Spleen (tissue), 11 donors: ENCODE measurements at regions not wholly inside any gene's neighbourhood (a gene's known extent, or its start where the extent isn't known, plus 50 kb on each side); places are given as distances from the start of the nearest gene placed in this dataset.

Source experiments
- DNase-seq: peaks from one replicate; pipeline ENCODE4 v3.0.0-alpha.2; 2020
- H3K27ac ChIP-seq, 8 donors: fragments of 200-600 bp; sonication (generic) in 7 of 8; 1 replicate in 4 of 8; 2 replicates in 4 of 8; pipeline versions ENCODE4 v1.5.0 to v1.8.0; 2016 to 2021; ENCODE audit warnings: inconsistent platforms in 4 of 8, mild to moderate bottlenecking in 4 of 8, moderate library complexity in 1 of 8
- H3K27me3 ChIP-seq, 7 donors: fragments of 200-600 bp; sonication (generic) in 6 of 7; replicated peaks in 1 of 7; 1 replicate in 4 of 7; 2 replicates in 3 of 7; pipeline versions ENCODE4 v1.5.0 to v1.8.0; 2016 to 2021; ENCODE audit warnings: inconsistent platforms in 3 of 7, mild to moderate bottlenecking in 1 of 7
- H3K36me3 ChIP-seq, 6 donors: fragments of 200-600 bp; sonication (generic) in 5 of 6; 1 replicate in 4 of 6; 2 replicates in 2 of 6; pipeline versions ENCODE4 v1.5.0 to v1.8.0; 2016 to 2021; ENCODE audit warnings: inconsistent platforms in 2 of 6
- H3K4me1 ChIP-seq, 6 donors: fragments of 200-600 bp; sonication (generic) in 5 of 6; 1 replicate in 3 of 6; 2 replicates in 3 of 6; pipeline versions ENCODE4 v1.5.0 to v1.8.0; 2016 to 2021; ENCODE audit warnings: inconsistent platforms in 3 of 6
- H3K4me3 ChIP-seq, 8 donors: fragments of 200-600 bp; sonication (generic) in 7 of 8; 1 replicate in 4 of 8; 2 replicates in 4 of 8; pipeline versions ENCODE4 v1.5.0 to v1.8.0; 2016 to 2021; ENCODE audit warnings: inconsistent platforms in 4 of 8, mild to moderate bottlenecking in 4 of 8, moderate library complexity in 2 of 8
- H3K9me3 ChIP-seq, 8 donors: fragments of 200-600 bp; sonication (generic) in 7 of 8; 1 replicate in 4 of 8; 2 replicates in 4 of 8; pipeline versions ENCODE4 v1.5.0 to v1.8.0; 2016 to 2021; ENCODE audit warnings: inconsistent platforms in 4 of 8
- CTCF ChIP-seq, 11 experiments: fragments of 200-600 bp in 7 of 11; fragments of 450-650 bp in 4 of 11; sonication (generic) in 4 of 11; IDR thresholded peaks in 8 of 11; conservative IDR thresholded peaks in 3 of 11; 1 replicate in 7 of 11; 2 replicates in 4 of 11; pipeline versions ENCODE4 v1.4.0 to v1.8.0; 2016 to 2021; ENCODE audit warnings: antibody characterized with exemption in 11 of 11, inconsistent platforms in 4 of 11, mild to moderate bottlenecking in 1 of 11
- POLR2A ChIP-seq, 3 donors: fragments of 450-650 bp; IDR thresholded peaks; one replicate each; pipeline ENCODE4 v1.5.1; 2017; ENCODE audit warnings: antibody characterized with exemption in 3 of 3, mild to moderate bottlenecking in 1 of 3
- POLR2AphosphoS5 ChIP-seq, 3 donors: sonication (generic); formaldehyde crosslinking; IDR thresholded peaks; one replicate each; pipeline ENCODE4 v1.5.1; 2017; ENCODE audit warnings: antibody characterized with exemption in 3 of 3
- WGBS, 5 donors: extraction: QIAGEN DNeasy Blood & Tissue Kit in 3 of 5; methylation state at CpG; one replicate each; pipeline versions ENCODE4 v1.1.5 to v1.1.7; 2013 to 2018; 5-methylcytosine and 5-hydroxymethylcytosine counted together
- intact Hi-C: fragments of 100-400 bp; cut with DNase I; formaldehyde crosslinking; loops from one replicate; pipeline ENCODE4 v1.15.0; 2023; ENCODE audit warnings: low total_unique reads
- donor health status: healthy with polysubstance abuse.
- donor health status: DM: no; HTN: no; CAD: no; lungs with moderate emphysema.
- donor health status: DM: no; HTN: no; CAD: no.
- donor health status: Bipolar disorder and iron deficiency.
- donor health status: healthy.
- donor health status: DM: no; HTN: no; CAD: no.
- donor health status: DM: yes; HTN: yes; CAD: no.

DNA sequence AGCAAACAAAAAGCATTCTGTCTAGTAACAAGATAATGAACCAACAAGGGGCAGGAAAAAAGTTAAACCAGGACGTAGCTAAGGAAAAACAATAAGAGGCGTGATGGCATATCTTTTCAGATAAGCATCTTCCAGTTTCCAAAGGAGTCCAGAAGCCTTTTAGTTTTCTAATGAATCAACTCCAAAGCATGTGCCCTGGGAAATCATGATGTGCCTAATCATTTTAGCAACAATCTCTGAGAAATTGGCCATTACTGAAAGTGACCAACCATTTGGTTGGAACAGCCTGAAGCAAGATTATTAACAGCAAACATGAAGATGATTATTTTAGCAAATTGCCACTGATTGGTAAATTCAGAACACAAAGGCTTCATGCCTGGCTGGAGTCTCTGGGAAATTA is 440.9 kb upstream of the MAF start:
- intact Hi-C loops: no loop called here
- Histone ChIP-seq H3K36me3 (no peaks in the 10 kb centered on the region), H3K27ac (no peak overlapping the region), H3K4me1 (no peaks in the 10 kb centered on the region), H3K9me3 (peaks cover 0 to 9% (median 0%) of the 10 kb centered on the region in 8 donors), H3K4me3 (no peak overlapping the region), H3K27me3 (peaks cover 0 to 11% (median 0%) of the 10 kb centered on the region in 7 donors)
- WGBS, 5 donors: 71 to 80% (median 76%) methylated on average over 2 of the region's 2 CpGs
- DNase-seq: no peak
- no peak for TF ChIP-seq CTCF (IDR thresholded peaks at IDR 0.05 in 8 of 11, conservative IDR thresholded peaks at IDR 0.05 in 3 of 11)
- TF ChIP-seq POLR2A (IDR thresholded peaks at IDR 0.05): no peak
- TF ChIP-seq POLR2AphosphoS5 (IDR thresholded peaks at IDR 0.05): no peak

- TF ChIP-seq CTCF (IDR thresholded peaks at IDR 0.05 in 8 of 11, conservative IDR thresholded peaks at IDR 0.05 in 3 of 11) (no peak), POLR2AphosphoS5 (IDR thresholded peaks at IDR 0.05) (no peak)
- 82 to 92% (median 88%) methylated on average over 3 of the region's 3 CpGs for WGBS, 5 donors
- Histone ChIP-seq H3K9me3 (peaks cover 0 to 9% (median 0%) of the 10 kb centered on the region in 8 donors), H3K4me3 (no peak overlapping the region), H3K36me3 (no peaks in the 10 kb centered on the region), H3K4me1 (no peaks in the 10 kb centered on the region), H3K27me3 (peaks cover 0 to 11% (median 0%) of the 10 kb centered on the region in 7 donors), H3K27ac (no peak overlapping the region)
- no peak for DNase-seq
- intact Hi-C loops: no loop called here
These were observed 440.3 kb upstream of the MAF start for GRCh38 chr16:80040814-80041213.

GRCh38 chr16:80040413-80040812 is 439.9 kb upstream of the MAF start:
- no peaks in the 10 kb centered on the region for H3K36me3 ChIP-seq
- intact Hi-C loops: no loop called here
- no peaks in the 10 kb centered on the region for H3K4me1 ChIP-seq
- H3K4me3 ChIP-seq: no peak overlapping the region
- TF ChIP-seq POLR2AphosphoS5 (IDR thresholded peaks at IDR 0.05): no peak
- TF ChIP-seq CTCF (IDR thresholded peaks at IDR 0.05 in 8 of 11, conservative IDR thresholded peaks at IDR 0.05 in 3 of 11): no peak
- no peak for TF ChIP-seq POLR2A (IDR thresholded peaks at IDR 0.05)
- peaks cover 0 to 11% (median 0%) of the 10 kb centered on the region in 7 donors for H3K27me3 ChIP-seq
- no peak overlapping the region for H3K27ac ChIP-seq
- H3K9me3 ChIP-seq: peaks cover 0 to 9% (median 0%) of the 10 kb centered on the region in 8 donors
- DNase-seq: no peak

DNA sequence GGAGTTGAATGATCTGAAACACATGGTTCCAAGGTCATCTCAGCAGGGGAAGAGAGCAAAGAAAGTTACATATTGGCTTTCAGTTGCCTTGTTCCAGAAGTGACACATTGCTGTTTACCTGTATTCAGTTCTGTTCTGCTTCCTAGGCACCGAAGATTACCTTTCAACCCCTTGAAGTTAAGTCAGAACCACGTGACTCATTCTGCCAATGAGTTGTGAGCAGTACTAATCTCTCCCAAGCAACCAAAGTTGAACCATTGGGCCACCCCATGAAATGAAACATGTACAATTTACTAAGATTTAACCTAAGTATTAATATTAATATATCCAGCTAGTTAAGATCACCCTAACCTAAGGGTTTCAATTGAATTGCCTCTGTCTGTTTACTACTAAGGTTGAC is 439.2 kb upstream of the MAF start:
- H3K4me1 ChIP-seq: no peaks in the 10 kb centered on the region
- H3K36me3 ChIP-seq: no peaks in the 10 kb centered on the region
- 68 to 95% (median 73%) methylated on average over 2 of the region's 2 CpGs for WGBS, 5 donors
- TF ChIP-seq CTCF (IDR thresholded peaks at IDR 0.05 in 8 of 11, conservative IDR thresholded peaks at IDR 0.05 in 3 of 11) (no peak), POLR2AphosphoS5 (IDR thresholded peaks at IDR 0.05) (no peak), POLR2A (IDR thresholded peaks at IDR 0.05) (no peak)
- DNase-seq: no peak
- no peak overlapping the region for H3K27ac ChIP-seq
- no peak overlapping the region for H3K4me3 ChIP-seq
- peaks cover 0 to 11% (median 0%) of the 10 kb centered on the region in 7 donors for H3K27me3 ChIP-seq
- intact Hi-C loops: no loop called here
- peaks cover 0 to 9% (median 0%) of the 10 kb centered on the region in 8 donors for H3K9me3 ChIP-seq
